Calu3 (cell line): ENCODE measurements at regions not wholly inside any gene's neighbourhood (a gene's known extent, or its start where the extent isn't known, plus 50 kb on each side); places are given as distances from the start of the nearest gene placed in this dataset.

Experiments used
- BruUV-seq: library from RNA; stranded (reverse); fragments of 400-500 nt; replicated peaks from 2 replicates; lab custom pipeline; 2021; lab: Mats Ljungman, UMichigan
- CTCF ChIA-PET: fragments of 300-600 bp; sonication (Branson Sonifier 250); formaldehyde crosslinking; loops from one replicate; lab custom pipeline; 2022; ENCODE audit warnings: antibody characterized with exemption; lab: Charles Lee
- DNase-seq: peaks from one replicate; pipeline ENCODE4 v3.0.0; 2022
- H3K27ac Mint-ChIP-seq: one replicate; pipeline ENCODE4 v1.8.0; 2022; ENCODE audit warnings: mixed read lengths; ENCODE audit not compliant: unreplicated experiment
- H3K27me3 Mint-ChIP-seq: one replicate; pipeline ENCODE4 v1.8.0; 2022; ENCODE audit warnings: mixed read lengths; ENCODE audit not compliant: unreplicated experiment
- H3K36me3 Mint-ChIP-seq: one replicate; pipeline ENCODE4 v1.8.0; 2022; ENCODE audit warnings: mild to moderate bottlenecking, moderate library complexity, mixed read lengths; ENCODE audit not compliant: insufficient read depth, unreplicated experiment
- H3K4me1 Mint-ChIP-seq: one replicate; pipeline ENCODE4 v1.8.0; 2022; ENCODE audit warnings: mild to moderate bottlenecking, low read depth, mixed read lengths; ENCODE audit not compliant: unreplicated experiment
- H3K4me3 Mint-ChIP-seq: one replicate; pipeline ENCODE4 v1.8.0; 2022; ENCODE audit warnings: mild to moderate bottlenecking, low read depth, moderate library complexity, mixed read lengths; ENCODE audit not compliant: unreplicated experiment
- H3K9me3 Mint-ChIP-seq: one replicate; pipeline ENCODE4 v1.8.0; 2022; ENCODE audit warnings: low read depth, mixed read lengths; ENCODE audit not compliant: unreplicated experiment
- CTCF ChIP-seq: fragments of 200-600 bp; IDR thresholded peaks from one replicate; pipeline ENCODE4 v1.8.0; 2022; ENCODE audit warnings: antibody characterized with exemption; ENCODE audit not compliant: unreplicated experiment
- intact Hi-C: fragments of 100-400 bp; cut with micrococcal nuclease; formaldehyde crosslinking; loops from one replicate; pipeline ENCODE4 v1.10.0; 2022; ENCODE audit not compliant: unreplicated experiment

DNA sequence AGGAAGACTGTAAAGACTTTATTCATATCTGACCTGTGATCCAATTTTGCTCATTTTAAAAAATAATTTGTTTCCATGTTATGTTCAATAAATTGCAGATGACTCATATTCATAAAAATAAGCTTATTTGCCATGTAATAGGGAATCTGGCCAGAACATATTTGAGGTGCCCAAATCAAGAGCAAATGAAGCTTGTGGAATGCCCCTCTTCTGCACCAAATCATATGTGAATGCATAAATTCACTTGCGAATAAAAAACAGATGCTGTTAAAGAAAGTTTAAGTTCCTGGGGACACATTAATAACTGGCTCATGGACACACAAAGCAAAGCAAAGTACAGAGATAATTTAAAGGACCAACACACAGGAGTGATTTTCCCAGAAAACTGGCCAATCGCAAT, 279.0 kb upstream of the CDH2 start:
- BruUV-seq: no TSS peak
- intact Hi-C loops: no loop called here
- Mint-ChIP-seq H3K36me3 (no peaks in the 10 kb centered on the region), H3K4me3 (no peak overlapping the region), H3K4me1 (peaks cover 8% of the 10 kb centered on the region), H3K27me3 (no peaks in the 10 kb centered on the region), H3K27ac (no peak overlapping the region), H3K9me3 (no peaks in the 10 kb centered on the region)
- DNase-seq: no peak
- CTCF ChIA-PET: no interaction called here
- no peak for TF ChIP-seq CTCF

- no TSS peak for BruUV-seq
- H3K4me3 Mint-ChIP-seq: no peak overlapping the region
- no peak for TF ChIP-seq CTCF
- peaks cover 5% of the 10 kb centered on the region for H3K9me3 Mint-ChIP-seq
- H3K27me3 Mint-ChIP-seq: no peaks in the 10 kb centered on the region
- CTCF ChIA-PET: no interaction called here
- H3K4me1 Mint-ChIP-seq: no peaks in the 10 kb centered on the region
- DNase-seq: no peak
- intact Hi-C loops: no loop called here
- no peaks in the 10 kb centered on the region for H3K36me3 Mint-ChIP-seq
- H3K27ac Mint-ChIP-seq: no peak overlapping the region
Measured at GRCh38 chr18:28439870-28440269, 262.9 kb upstream of the CDH2 start.

GRCh38 chr18:28438381-28438780, 261.5 kb upstream of the CDH2 start:
- H3K27ac Mint-ChIP-seq: no peak overlapping the region
- H3K27me3 Mint-ChIP-seq: no peaks in the 10 kb centered on the region
- H3K36me3 Mint-ChIP-seq: no peaks in the 10 kb centered on the region
- intact Hi-C loops: no loop called here
- BruUV-seq: no TSS peak
- no peak for DNase-seq
- CTCF ChIA-PET: interaction anchor here (0.9 kb wide), 1 partner anchor 9 kb away, joined by 3 read pairs; no protein-coding TSS in a partner anchor
- no peak overlapping the region for H3K4me3 Mint-ChIP-seq
- H3K9me3 Mint-ChIP-seq: peaks cover 5% of the 10 kb centered on the region
- H3K4me1 Mint-ChIP-seq: no peaks in the 10 kb centered on the region
- TF ChIP-seq CTCF: no peak

DNA sequence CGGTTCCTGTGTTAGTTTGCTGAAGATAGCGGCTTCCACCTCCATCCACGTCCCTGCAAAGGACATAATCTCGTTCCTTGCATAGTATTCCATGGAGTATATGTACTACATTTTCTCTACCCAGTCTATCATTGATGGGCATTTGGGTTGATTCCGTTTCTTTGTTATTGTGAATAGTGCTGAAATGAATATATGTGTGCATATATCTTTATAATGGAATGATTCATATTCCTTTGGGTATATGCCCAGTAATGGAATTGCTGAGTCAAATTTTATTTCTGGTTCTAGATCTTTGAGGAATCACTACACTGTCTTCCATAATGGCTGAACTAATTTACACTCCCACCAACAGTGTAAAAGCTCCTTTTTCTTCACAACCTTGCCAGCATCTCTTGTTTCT, 255.4 kb upstream of the CDH2 start:
- CTCF ChIA-PET: no interaction called here

More for the DNA sequence above, 255.4 kb upstream of the CDH2 start:
- Mint-ChIP-seq H3K9me3 (no peaks in the 10 kb centered on the region), H3K27me3 (no peaks in the 10 kb centered on the region), H3K4me1 (no peaks in the 10 kb centered on the region), H3K4me3 (no peak overlapping the region), H3K36me3 (no peaks in the 10 kb centered on the region), H3K27ac (no peak overlapping the region)
- intact Hi-C loops: no loop called here
- no TSS peak for BruUV-seq
- TF ChIP-seq CTCF: no peak
- DNase-seq: no peak
